ENCODE measurements at regions not wholly inside any gene's neighbourhood (a gene's known extent, or its start where the extent isn't known, plus 50 kb on each side); places are given as distances from the start of the nearest gene placed in this dataset.

- Histone ChIP-seq H3K4me3 (peak overlapping the region; percentile 24 to 56), H3K36me3 (ENCODE audit: low read depth, missing control alignments) (no peaks in the 10 kb centered on the region), H3K9me3 (no peaks in the 10 kb centered on the region), H3K4me1 (peaks cover 17% of the 10 kb centered on the region), H3K27ac (peak overlapping the region in 1 of 2 donors; percentile 59), H3K27me3 (no peaks in the 10 kb centered on the region)
- TF ChIP-seq CTCF (IDR thresholded peaks at IDR 0.05) (no peak), POLR2A (IDR thresholded peaks at IDR 0.05) (no peak)
- intact Hi-C loops (cut with DNase I; ENCODE audit: low total_unique reads) = no loop called here
- 35 to 37% methylated on average over 5 of the region's 5 CpGs for WGBS, 2 donors
- DNase-seq = no peak
Measured at GRCh38 chr6:37101991-37102298, 68.0 kb upstream of the PIM1 start.

GRCh38 chr6:37102299-37103168, 67.4 kb upstream of the PIM1 start:
- TF ChIP-seq POLR2A (IDR thresholded peaks at IDR 0.05) = no peak
- no peak for TF ChIP-seq CTCF (IDR thresholded peaks at IDR 0.05)
- intact Hi-C loops (cut with DNase I; ENCODE audit: low total_unique reads) = no loop called here

GRCh38 chr6:37103169-37104039, 66.5 kb upstream of the PIM1 start:
- H3K27me3 ChIP-seq = no peaks in the 10 kb centered on the region
- WGBS, 2 donors = 30 to 55% methylated on average over 10 of the region's 10 CpGs
- H3K4me3 ChIP-seq = peak overlapping the region in 1 of 2 donors; percentile 24
- intact Hi-C loops (cut with DNase I; ENCODE audit: low total_unique reads) = no loop called here
- DNase-seq = no peak
- peaks cover 17% of the 10 kb centered on the region for H3K4me1 ChIP-seq
- no peaks in the 10 kb centered on the region for H3K9me3 ChIP-seq
- no peaks in the 10 kb centered on the region for H3K36me3 ChIP-seq (ENCODE audit: low read depth, missing control alignments)
- TF ChIP-seq POLR2A (IDR thresholded peaks at IDR 0.05) (no peak), CTCF (IDR thresholded peaks at IDR 0.05) (no peak)
- H3K27ac ChIP-seq = peak overlapping the region; percentile 41 to 59

More at GRCh38 chr6:37102299-37103168, 67.4 kb upstream of the PIM1 start:
- peak; percentile 84 for DNase-seq
- 0 to 5% methylated on average over 3 to 36 of the region's 36 CpGs for WGBS, 2 donors
- Histone ChIP-seq H3K9me3 (no peaks in the 10 kb centered on the region), H3K27ac (peak overlapping the region; percentile 41 to 59), H3K4me1 (peaks cover 17% of the 10 kb centered on the region), H3K4me3 (peak overlapping the region; percentile 24 to 56), H3K36me3 (ENCODE audit: low read depth, missing control alignments) (no peaks in the 10 kb centered on the region), H3K27me3 (no peaks in the 10 kb centered on the region)

- no peaks in the 10 kb centered on the region for H3K9me3 ChIP-seq
- H3K27me3 ChIP-seq = no peaks in the 10 kb centered on the region
- no peak overlapping the region for H3K4me3 ChIP-seq
- intact Hi-C loops (cut with DNase I; ENCODE audit: low total_unique reads) = no loop called here
- 83 to 88% methylated on average over 2 of the region's 2 CpGs for WGBS, 2 donors
- no peaks in the 10 kb centered on the region for H3K36me3 ChIP-seq (ENCODE audit: low read depth, missing control alignments)
- TF ChIP-seq POLR2A (IDR thresholded peaks at IDR 0.05) (no peak), CTCF (IDR thresholded peaks at IDR 0.05) (no peak)
- H3K27ac ChIP-seq = no peak overlapping the region
- DNase-seq = no peak
- H3K4me1 ChIP-seq = peaks cover 24% of the 10 kb centered on the region
Measured at GRCh38 chr6:37104824-37105147, 65.2 kb upstream of the PIM1 start.

All from testis (tissue), 2 donors.